Panc1 (cell line): ENCODE measurements at regions not wholly inside any gene's neighbourhood (a gene's known extent, or its start where the extent isn't known, plus 50 kb on each side); places are given as distances from the start of the nearest gene placed in this dataset.

Source experiments
- POLR2AphosphoS5 ChIP-seq: IDR thresholded peaks from 2 replicates; pipeline ENCODE4 v1.6.1; 2012; ENCODE audit warnings: mild to moderate bottlenecking, low read depth, low read length, moderate library complexity
- TF ChIP-seq, protein P1 (sequence below): fragments of 450-650 bp; IDR thresholded peaks from 2 replicates; pipeline ENCODE4 v1.5.1; 2017; ENCODE audit warnings: mild to moderate bottlenecking

DNA sequence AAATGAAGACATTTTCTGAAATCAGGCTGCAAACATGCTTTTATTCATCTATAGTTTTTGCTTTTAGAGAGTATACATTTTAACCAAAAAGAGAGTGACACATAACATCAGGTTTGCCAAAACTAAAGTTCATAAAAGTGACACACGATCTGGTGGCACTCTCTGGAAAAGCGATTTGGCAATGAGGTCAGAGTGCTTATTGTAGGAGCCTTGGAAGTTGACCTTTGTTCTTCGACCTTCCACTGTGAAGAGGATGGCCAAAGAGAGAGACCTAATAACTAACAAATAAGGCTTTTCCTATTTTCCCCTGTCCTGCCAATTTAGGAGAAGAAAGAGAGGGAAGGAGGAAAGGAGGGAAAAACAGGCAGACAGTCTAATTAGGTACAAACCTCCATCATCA lies 230.1 kb downstream of the SIM1 start:
- TF ChIP-seq, protein P1, sequence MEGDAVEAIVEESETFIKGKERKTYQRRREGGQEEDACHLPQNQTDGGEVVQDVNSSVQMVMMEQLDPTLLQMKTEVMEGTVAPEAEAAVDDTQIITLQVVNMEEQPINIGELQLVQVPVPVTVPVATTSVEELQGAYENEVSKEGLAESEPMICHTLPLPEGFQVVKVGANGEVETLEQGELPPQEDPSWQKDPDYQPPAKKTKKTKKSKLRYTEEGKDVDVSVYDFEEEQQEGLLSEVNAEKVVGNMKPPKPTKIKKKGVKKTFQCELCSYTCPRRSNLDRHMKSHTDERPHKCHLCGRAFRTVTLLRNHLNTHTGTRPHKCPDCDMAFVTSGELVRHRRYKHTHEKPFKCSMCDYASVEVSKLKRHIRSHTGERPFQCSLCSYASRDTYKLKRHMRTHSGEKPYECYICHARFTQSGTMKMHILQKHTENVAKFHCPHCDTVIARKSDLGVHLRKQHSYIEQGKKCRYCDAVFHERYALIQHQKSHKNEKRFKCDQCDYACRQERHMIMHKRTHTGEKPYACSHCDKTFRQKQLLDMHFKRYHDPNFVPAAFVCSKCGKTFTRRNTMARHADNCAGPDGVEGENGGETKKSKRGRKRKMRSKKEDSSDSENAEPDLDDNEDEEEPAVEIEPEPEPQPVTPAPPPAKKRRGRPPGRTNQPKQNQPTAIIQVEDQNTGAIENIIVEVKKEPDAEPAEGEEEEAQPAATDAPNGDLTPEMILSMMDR, result no peak
- TF ChIP-seq POLR2AphosphoS5, result no peak
